Heart left ventricle (tissue), 16 donors: ENCODE measurements at regions not wholly inside any gene's neighbourhood (a gene's known extent, or its start where the extent isn't known, plus 50 kb on each side); places are given as distances from the start of the nearest gene placed in this dataset.

Source experiments
- ATAC-seq, 4 donors: fragments of 200-7000 bp; cut with Tn5 transposase; one replicate each; pipeline ENCODE4 v1.9.1; 2020 to 2022; ENCODE audit warnings: moderate library complexity in 4 of 4, mild to moderate bottlenecking in 3 of 4, moderate number of reproducible peaks in 1 of 4
- DNase-seq, 5 donors: peaks; one replicate each; pipeline ENCODE4 v3.0.0-alpha.2; 2020
- H3K27ac ChIP-seq, 12 donors: fragments of 200-600 bp; sonication (generic) in 4 of 12; one replicate each; pipeline versions ENCODE4 v1.5.0 to v1.8.0; 2016 to 2022; ENCODE audit warnings: mild to moderate bottlenecking in 2 of 12
- H3K27me3 ChIP-seq, 9 donors: fragments of 200-600 bp; sonication (generic) in 2 of 9; one replicate each; pipeline versions ENCODE4 v1.5.1 to v1.8.0; 2016 to 2022; ENCODE audit warnings: mild to moderate bottlenecking in 3 of 9
- H3K36me3 ChIP-seq, 9 donors: fragments of 200-600 bp; sonication (generic) in 2 of 9; one replicate each; pipeline versions ENCODE4 v1.5.0 to v1.8.0; 2018 to 2022; ENCODE audit warnings: mild to moderate bottlenecking in 2 of 9
- H3K4me1 ChIP-seq, 12 donors: fragments of 200-600 bp; sonication (generic) in 4 of 12; one replicate each; pipeline versions ENCODE4 v1.5.0 to v1.8.0; 2016 to 2022; ENCODE audit warnings: mild to moderate bottlenecking in 3 of 12
- H3K4me3 ChIP-seq, 12 donors: fragments of 200-600 bp; sonication (generic) in 4 of 12; one replicate each; pipeline versions ENCODE4 v1.5.0 to v1.8.0; 2017 to 2022; ENCODE audit warnings: mild to moderate bottlenecking in 9 of 12, moderate library complexity in 4 of 12
- H3K9me3 ChIP-seq, 12 donors: fragments of 200-600 bp; sonication (generic) in 4 of 12; one replicate each; pipeline versions ENCODE4 v1.5.0 to v1.8.0; 2016 to 2022; ENCODE audit warnings: mild to moderate bottlenecking in 1 of 12
- POLR2A ChIP-seq, 2 donors: fragments of 450-650 bp; IDR thresholded peaks; one replicate each; pipeline ENCODE4 v1.6.1; 2017; ENCODE audit warnings: antibody characterized with exemption in 2 of 2, mild to moderate bottlenecking in 2 of 2, moderate library complexity in 2 of 2
- WGBS, 4 donors: extraction: QIAGEN DNeasy Blood & Tissue Kit in 2 of 4; methylation state at CpG; one replicate each; pipeline versions ENCODE4 v1.1.5 to v1.1.7; 2013 to 2018; 5-methylcytosine and 5-hydroxymethylcytosine counted together
- intact Hi-C, 10 donors: fragments of 100-400 bp; cut with DNase I; formaldehyde crosslinking; loops; one replicate each; pipeline versions ENCODE4 v1.11.1 to v1.14.2; 2022
- TF ChIP-seq, protein P1 (sequence below), 12 donors: fragments of 200-600 bp; sonication (generic) in 4 of 12; IDR thresholded peaks; one replicate each; pipeline versions ENCODE4 v1.5.0 to v1.8.0; 2018 to 2022; ENCODE audit warnings: antibody characterized with exemption in 12 of 12, mild to moderate bottlenecking in 5 of 12
- donor health status: ischemic (EF 13 %, LVEDD 7.1; RV severe dilation, severe dysfunction).
- donor health status: healthy with polysubstance abuse.
- donor health status: DM: no; HTN: yes; CAD: no.
- donor health status: DM: no; HTN: no; CAD: no.
- donor health status: ischemic (EF 25% LVEDD 6.9; RV normal size, moderate dysfunction).
- donor health status: ischemic (EF 25% LVEDD 5.7; RV mildly dilated, moderate dysfunction).
- donor health status: healthy.
- donor health status: DM: yes; HTN: yes; CAD: no.
- donor health status: ischemic (EF 35%, LVEDD 5.7; RV mildly dilated, moderate dysfunction).
- donor health status: nonischemic (EF 11% LVEDD 7.7; RV severe dilation, severe dysfunction).
- donor health status: DM: yes; HTN: yes; CAD: no.
- donor health status: PGD.
- donor health status: ischemic (EF 29% LVEDD 5.4; RV normal size, mild dysfunction).
- donor health status: nonischemic (EF 23%, LVEDD 6.1; RV moderate dilation, normal function).

- 47 to 66% (median 62%) methylated on average over 2 of the region's 2 CpGs for WGBS, 4 donors
- Histone ChIP-seq H3K4me1 (peaks cover 0 to 11% (median 0%) of the 10 kb centered on the region in 12 donors), H3K9me3 (no peaks in the 10 kb centered on the region), H3K4me3 (no peak overlapping the region), H3K36me3 (no peaks in the 10 kb centered on the region), H3K27ac (no peak overlapping the region), H3K27me3 (no peaks in the 10 kb centered on the region)
- ATAC-seq = no peak
- no peak for TF ChIP-seq POLR2A (IDR thresholded peaks at IDR 0.05)
- TF ChIP-seq, protein P1, sequence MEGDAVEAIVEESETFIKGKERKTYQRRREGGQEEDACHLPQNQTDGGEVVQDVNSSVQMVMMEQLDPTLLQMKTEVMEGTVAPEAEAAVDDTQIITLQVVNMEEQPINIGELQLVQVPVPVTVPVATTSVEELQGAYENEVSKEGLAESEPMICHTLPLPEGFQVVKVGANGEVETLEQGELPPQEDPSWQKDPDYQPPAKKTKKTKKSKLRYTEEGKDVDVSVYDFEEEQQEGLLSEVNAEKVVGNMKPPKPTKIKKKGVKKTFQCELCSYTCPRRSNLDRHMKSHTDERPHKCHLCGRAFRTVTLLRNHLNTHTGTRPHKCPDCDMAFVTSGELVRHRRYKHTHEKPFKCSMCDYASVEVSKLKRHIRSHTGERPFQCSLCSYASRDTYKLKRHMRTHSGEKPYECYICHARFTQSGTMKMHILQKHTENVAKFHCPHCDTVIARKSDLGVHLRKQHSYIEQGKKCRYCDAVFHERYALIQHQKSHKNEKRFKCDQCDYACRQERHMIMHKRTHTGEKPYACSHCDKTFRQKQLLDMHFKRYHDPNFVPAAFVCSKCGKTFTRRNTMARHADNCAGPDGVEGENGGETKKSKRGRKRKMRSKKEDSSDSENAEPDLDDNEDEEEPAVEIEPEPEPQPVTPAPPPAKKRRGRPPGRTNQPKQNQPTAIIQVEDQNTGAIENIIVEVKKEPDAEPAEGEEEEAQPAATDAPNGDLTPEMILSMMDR (IDR thresholded peaks at IDR 0.05) = no peak
- intact Hi-C loops = no loop called here
- no peak for DNase-seq
These were observed 122.4 kb downstream of the DACT1 start for GRCh38 chr14:58760121-58760520.

- intact Hi-C loops = no loop called here
- Histone ChIP-seq H3K36me3 (no peaks in the 10 kb centered on the region), H3K27ac (no peak overlapping the region), H3K9me3 (no peaks in the 10 kb centered on the region), H3K4me3 (no peak overlapping the region), H3K27me3 (no peaks in the 10 kb centered on the region), H3K4me1 (peaks cover 0 to 4% (median 0%) of the 10 kb centered on the region in 12 donors)
- 88 to 100% (median 96%) methylated on average over 1 of the region's 1 CpG for WGBS, 4 donors
- no peak for ATAC-seq
- TF ChIP-seq POLR2A (IDR thresholded peaks at IDR 0.05) = no peak
- TF ChIP-seq, protein P1 (IDR thresholded peaks at IDR 0.05) = no peak
- no peak for DNase-seq
These were observed 124.9 kb downstream of the DACT1 start for GRCh38 chr14:58762629-58763028.

DNA sequence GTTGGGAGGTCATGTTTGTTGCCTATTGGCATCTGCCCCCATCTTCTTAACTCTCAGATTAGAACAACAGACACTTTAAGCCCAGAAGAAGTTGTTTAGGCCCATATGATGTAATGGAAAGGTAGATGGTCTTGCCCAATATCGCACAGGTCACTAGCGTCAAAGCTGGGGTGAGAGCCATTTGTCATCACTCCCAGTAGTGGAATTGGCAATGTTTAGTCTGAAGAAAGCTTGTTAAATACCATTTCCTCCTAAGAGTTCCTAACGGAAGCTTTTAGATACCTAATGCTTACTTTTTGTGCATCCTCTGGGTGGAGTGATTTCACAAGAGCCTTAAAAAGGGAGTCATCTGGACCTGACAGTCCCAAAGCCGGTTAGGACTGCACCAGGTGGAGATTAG, 125.4 kb downstream of the DACT1 start:
- H3K27me3 ChIP-seq = no peaks in the 10 kb centered on the region
- TF ChIP-seq POLR2A (IDR thresholded peaks at IDR 0.05) = no peak
- TF ChIP-seq, protein P1 (IDR thresholded peaks at IDR 0.05) = no peak
- no peaks in the 10 kb centered on the region for H3K9me3 ChIP-seq
- 77 to 91% (median 84%) methylated on average over 4 of the region's 4 CpGs for WGBS, 4 donors
- ATAC-seq = no peak
- peaks cover 0 to 4% (median 0%) of the 10 kb centered on the region in 12 donors for H3K4me1 ChIP-seq
- H3K27ac ChIP-seq = no peak overlapping the region
- no peak overlapping the region for H3K4me3 ChIP-seq
- DNase-seq = no peak
- no peaks in the 10 kb centered on the region for H3K36me3 ChIP-seq
- intact Hi-C loops = no loop called here

- no peaks in the 10 kb centered on the region for H3K9me3 ChIP-seq
- H3K4me1 ChIP-seq = peaks cover 0 to 4% (median 0%) of the 10 kb centered on the region in 12 donors
- intact Hi-C loops = loop anchor here in 1 of 10 donors (5.0 kb wide), 1 partner anchor 42 kb away; no protein-coding TSS in a partner anchor
- no peaks in the 10 kb centered on the region for H3K27me3 ChIP-seq
- H3K4me3 ChIP-seq = no peak overlapping the region
- no peaks in the 10 kb centered on the region for H3K36me3 ChIP-seq
- peak overlapping the region in 8 of 12 donors; percentile 15 to 63 (median 36) for H3K27ac ChIP-seq
- 40 to 59% (median 52%) methylated on average over 11 to 12 of the region's 12 CpGs for WGBS, 4 donors
- peak in 4 of 5 donors; percentile 61 to 72 (median 68) for DNase-seq
- TF ChIP-seq, protein P1 (IDR thresholded peaks at IDR 0.05) = no peak
- ATAC-seq = peak; percentile 69 to 94 (median 84)
These were observed 127.7 kb downstream of the DACT1 start for GRCh38 chr14:58765418-58765831.
